Endometrial microvascular endothelial cells (primary cell): ENCODE measurements at regions not wholly inside any gene's neighbourhood (a gene's known extent, or its start where the extent isn't known, plus 50 kb on each side); places are given as distances from the start of the nearest gene placed in this dataset.
"Not testable (repeated sequence)": the region's sequence is repeated elsewhere in the genome, so short reads cannot be mapped to it uniquely, and the experiment has no call there.

Experiments
- in situ Hi-C: cut with HindIII; loops from 2 replicates; pipeline ENCODE4 v1.10.0; 2017; ENCODE audit warnings: low sequenced_read_pairs, low pct_unique_long_range_greater_than_20kb; ENCODE audit errors: inconsistent ontology term

DNA sequence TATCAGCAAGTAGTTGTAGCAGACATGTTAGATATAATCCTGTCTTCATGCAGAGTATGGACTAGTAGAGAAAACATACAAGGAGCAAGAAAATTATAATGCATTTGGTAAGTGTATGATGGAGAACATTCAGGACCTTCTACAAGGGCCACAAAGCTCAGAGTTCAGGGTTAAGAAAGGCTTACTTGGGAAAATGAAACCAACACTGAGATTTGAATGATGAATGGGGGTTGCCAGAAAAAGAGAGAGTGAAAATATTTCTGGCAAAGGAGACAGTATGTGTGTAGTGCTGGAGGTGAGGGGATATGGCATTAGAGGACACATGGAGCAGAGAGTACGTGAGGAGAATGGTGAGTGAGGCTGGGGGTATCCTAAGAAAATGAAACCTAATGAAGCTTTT lies 169.8 kb upstream of the STK32A start:
- in situ Hi-C loops: no loop called here

DNA sequence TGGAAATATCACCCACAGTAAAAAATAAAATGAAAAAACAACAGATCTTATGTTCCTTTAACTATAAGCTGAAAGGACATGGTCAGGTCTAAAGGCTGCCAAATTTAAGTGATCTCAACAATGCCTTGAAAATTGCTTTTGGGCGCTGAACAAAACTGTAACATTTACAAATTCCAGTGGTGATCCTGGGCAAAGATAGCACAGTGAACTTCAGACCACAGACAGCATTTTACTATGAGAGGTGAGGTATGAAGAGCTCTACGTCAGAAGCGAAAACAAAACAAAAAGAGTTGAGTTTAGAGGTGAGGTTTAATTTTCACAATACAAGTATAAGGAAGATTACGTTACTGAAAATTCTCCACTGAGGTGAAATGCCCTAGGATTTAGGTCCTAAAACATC lies 165.8 kb upstream of the STK32A start:
- in situ Hi-C loops: no loop called here

DNA sequence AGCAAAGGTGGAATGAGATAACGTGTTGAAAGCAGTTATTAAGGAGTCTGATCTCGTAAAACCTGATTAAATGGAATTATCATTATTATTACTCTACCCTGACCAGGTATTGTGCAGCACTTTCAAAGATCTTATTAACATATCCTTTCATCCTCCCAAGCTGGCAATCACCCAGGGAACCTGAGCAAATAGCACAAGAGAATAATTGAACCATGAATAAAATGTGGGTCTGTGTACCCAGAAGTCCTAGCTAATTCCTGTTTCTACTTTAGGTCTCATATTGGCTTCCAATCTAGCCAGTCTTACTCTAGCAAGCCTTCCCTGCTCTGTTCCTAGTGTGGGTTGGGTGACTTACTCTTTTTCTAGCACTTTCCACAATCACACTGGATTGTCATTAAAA lies 162.2 kb upstream of the STK32A start:
- in situ Hi-C loops: no loop called here

DNA sequence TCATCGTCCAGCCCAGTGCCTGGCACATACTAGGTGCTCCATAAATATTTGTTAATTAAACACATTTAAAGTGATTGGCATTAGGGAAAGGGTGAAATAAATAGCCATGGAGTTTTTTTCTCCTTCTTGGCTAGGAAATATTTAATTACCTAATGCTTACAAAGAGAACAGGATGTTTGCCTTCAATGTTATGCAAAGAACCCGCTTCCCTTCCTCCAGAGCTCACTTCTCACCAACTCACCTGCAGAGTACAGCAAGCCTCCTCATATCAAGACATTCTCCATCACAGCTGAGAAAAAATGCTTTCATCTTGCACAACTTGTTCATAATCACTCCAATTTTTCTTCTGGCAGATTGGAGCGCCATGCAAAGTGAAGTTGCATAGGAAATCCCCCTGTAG lies 161.7 kb upstream of the STK32A start:
- in situ Hi-C loops: no loop called here

DNA sequence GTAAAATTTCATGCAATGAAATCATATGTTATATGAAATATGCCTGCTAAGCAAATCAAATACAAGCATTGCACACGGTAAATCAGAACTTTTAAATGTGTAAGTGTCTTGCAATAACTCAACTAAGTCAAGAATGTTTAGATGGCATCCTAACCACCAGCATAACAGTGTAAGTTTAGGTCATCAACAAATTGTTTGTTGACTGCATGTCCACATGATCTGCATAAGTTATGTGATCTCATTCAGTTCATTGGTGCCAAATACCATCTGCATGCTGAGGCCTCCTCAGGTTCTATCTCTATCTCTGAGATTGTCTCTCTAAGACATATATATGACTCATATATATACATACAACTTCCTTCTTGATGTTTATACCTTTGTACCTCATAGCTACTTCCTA lies 159.6 kb upstream of the STK32A start:
- in situ Hi-C loops: no loop called here

DNA sequence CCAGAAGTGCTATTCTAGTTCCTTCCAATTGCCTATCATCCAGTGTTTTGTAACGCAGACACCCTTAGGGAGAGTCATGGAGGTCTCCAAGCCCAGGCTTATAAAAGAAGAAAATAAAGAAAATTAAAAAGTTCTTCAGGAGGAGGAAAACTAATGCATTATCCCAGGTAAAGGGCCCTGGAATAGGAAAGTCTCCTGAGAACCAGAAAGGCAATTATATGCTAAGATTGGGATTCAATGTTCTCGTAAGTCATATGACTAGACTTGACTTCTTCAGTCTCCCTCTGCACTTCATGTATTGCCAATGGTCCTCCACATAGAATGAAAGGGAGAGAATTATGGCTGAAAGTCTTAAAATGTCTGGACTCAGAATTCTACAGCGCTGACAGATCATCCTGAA lies 154.4 kb upstream of the STK32A start:
- in situ Hi-C loops: no loop called here

DNA sequence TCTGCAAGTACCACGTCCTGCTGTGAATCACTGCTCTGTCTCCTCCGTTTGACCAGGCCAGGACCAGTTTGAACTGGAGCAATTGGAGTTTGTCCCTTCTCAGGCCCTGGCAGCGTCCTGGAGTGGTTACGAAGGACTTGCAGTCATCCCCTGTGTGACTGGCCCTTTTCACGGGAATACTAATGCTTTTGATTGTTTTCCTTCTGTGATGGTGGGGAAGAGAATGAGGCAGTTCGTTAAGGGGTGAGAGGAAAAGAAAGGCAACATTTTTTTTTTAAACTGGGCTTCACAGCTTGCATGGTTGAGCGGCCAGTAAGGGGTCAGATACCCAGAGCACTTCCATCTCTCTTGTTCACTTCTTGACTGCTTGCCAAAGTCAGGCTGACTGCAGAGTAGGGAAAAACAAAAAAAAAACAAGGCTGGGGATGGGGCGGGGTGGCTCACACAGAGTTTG lies 153.5 kb upstream of the STK32A start:
- in situ Hi-C loops: no loop called here

DNA sequence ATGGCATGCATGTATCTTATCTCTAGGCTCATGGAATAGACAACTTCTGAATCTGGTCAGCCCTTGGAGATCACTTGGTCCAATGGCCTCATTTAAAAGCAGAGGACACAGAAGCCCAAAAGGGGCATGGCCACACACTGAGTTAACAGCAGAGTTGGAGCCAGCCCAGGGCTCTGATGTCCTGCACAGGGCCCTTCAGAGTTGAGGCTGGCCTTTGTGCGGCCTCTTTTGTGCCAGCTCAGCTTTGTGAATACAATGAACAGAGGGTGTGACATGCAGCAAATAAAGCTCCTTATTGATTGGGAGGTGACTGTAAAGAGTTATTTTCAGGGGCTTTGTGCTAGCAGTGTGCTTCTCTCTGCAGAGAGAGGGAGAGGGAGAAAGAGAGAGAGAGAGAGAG lies 150.1 kb upstream of the STK32A start:
- in situ Hi-C loops: no loop called here

DNA sequence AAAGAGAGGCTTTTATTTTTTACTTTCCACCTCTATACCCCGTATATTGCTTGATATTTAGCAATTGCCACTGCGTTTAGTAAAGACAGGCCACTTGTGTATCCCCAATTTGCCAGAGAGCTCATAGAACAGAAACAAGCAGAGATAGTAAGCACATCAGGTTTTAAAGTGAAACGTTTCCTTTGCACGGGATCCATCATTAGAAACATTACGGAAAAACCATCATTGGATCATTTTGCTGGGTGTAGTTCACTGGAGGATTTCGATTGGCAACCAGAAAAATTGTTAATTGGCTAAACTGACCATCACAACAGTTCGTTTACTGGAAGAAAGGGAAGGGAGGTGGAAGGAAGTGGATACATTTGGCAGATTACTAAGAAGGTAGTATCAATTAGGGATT lies 149.4 kb upstream of the STK32A start:
- in situ Hi-C loops: no loop called here

DNA sequence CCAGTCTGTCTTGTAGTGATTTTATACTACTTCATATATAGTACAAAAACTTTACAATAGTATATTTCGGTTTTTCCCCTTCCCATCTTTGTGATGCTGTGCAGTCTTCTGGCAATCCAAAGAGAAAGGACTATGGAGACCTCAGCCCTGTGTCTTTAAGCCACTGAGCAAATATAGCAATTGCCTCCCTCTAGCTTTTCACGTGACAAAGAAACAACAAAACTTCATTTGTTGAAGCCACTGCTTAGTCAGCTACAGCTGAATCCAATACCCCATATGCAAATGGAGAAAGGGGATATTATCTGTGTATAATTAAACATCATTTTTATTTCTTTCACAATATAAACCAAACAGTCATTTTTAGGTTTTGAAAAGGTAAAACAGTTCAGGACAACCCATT lies 142.8 kb upstream of the STK32A start:
- in situ Hi-C loops: no loop called here

DNA sequence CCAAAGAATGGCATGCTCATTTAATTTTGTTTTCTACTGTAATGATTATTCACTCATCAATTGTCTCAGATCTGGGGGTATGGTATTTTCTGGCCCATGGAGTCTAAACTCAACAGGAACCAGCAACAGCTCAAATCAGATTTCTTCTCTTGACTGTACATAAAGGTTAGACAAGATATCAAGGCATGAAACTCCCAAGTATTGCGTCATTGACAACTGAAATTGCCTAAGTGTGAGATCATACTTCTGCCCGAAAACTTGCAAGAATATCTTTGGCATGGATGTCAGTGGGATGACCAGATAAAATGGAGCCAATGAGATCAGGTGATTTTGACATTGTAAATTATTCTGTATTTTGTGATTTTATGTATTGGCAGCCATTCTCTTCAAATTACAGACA lies 141.7 kb upstream of the STK32A start:
- in situ Hi-C loops: no loop called here

DNA sequence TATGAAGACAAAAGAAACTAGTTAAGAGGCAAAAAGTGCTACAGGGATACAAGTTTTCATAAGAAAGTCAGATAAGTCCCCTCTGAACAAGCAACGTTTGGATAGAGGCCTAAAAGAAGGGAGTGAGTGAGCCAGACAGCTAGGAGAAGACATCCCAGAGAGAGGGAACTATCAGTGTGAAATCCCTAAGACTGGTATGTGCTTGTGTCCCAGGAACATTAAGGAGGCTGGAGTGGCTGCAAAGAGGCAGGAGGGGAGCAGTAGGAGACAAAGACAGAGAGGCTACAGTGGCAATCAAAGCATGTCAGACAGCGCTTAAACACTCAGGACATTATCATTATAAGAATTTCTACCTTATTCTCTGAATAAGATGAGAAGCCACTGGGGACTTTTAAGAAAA lies 139.1 kb upstream of the STK32A start:
- in situ Hi-C loops: no loop called here

DNA sequence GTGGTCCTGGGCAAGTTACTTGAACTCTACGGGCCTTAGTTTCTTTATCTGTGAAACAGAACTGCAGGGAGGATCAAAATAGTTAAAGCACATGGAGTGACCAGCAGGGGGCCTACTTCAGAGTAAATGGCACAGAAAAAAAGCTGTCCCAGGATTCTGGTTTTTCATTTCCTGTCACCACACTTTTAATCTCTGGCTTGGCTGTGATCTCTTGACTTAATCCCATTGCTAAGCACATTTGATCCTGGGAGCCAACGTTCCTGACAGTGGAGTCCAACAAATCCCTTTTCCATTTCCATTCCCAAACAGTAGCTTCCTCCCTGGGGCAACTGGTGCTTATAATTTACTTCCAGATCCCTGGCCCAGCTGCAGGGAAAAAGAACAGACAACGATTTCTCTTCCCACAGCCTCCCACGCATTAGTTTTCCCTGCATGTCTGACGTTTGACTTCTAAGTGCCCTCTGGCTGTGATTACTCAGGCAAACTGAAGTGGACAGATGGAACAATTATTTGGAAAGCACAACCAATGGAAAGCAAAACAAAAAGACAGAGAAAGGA lies 136.5 kb upstream of the STK32A start:
- in situ Hi-C loops: no loop called here

DNA sequence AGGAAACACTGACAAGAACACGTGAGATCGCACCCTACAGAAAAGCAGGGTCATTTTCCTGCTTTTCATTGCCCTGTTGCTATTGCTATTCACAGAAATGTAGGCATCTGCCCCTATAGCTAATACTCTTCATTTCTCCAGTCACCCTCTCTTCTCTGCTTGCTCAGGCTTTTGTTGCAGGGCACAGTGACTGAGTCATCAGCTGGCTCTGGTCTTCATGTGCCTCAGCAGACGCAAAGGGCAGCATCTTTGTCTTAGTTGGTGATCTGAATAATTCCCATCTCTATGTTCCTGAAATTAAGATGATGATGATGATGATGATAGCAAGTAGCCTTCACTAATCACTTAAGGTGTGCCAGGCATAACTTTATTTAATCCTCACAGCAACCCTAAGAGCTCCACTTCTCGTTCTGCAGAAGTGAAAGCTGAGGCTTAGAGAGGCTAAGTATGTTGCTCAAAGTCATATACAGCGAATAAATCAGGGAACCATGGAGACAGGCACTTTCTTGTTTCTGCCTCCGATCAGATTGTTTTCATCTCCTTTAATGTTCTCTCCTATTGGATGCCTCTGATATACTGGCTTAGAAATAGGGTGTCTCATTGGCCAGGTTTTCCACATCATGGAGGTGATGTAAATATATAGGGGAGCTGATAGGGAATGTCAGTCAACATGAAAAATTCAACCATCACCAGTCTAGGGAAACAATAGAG lies 133.0 kb upstream of the STK32A start:
- in situ Hi-C loops: loop anchor here (10.0 kb wide), 1 partner anchor 163 kb away; no protein-coding TSS in a partner anchor

DNA sequence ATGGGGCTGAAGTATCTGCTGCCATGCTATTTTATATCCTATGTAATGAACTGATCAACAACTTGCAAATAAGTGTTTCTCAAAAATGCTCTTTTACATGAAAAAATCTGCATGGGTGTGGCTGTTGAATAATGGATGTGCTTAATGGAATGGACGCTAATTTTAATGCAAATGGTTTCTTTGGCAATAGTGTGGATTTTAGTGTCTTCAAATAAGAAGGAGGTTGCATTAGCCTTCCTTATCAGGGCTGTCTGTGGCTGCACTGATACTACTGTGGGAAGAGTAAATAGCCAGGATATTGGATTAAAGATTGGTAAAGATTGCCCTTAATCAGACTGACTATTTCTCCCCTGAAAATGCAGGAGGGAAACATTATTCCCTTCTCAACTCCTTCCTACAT lies 121.9 kb upstream of the STK32A start:
- in situ Hi-C loops: no loop called here

DNA sequence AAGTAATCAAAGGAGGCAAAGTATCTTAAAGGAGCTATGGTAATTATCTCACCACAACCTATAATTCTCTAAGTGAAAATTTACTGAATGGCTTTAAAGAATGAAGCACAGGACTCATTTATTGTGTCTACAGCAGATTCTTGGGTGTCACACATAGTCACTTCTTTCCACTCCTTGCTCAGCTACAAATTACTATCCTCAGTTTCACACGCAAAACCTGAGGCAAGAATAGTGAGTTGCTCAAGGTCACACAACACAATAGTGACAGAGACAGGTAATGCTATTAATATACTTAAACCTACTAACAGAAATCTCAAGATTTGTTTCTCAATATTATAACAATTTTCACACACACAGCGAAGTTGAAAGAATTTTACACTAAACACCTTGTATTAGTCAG lies 120.9 kb upstream of the STK32A start:
- in situ Hi-C loops: no loop called here

DNA sequence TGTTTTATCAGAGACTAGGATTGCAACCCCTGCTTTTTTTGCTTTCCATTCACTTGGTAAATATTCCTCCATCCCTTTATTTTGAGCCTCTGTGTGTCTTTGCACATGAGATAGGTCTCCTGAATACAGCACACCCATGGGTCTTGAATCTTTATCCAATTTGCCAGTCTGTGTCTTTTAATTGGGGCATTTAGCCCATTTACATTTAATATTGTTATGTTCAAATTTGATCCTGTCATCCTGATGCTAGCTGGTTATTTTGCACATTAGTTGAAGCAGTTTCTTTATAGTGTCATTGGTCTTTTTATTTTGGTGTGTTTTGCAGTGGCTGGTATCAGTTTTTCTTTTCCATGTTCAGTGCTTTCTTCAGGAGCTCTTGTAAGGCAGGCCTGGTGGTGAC lies 95.1 kb upstream of the STK32A start:
- in situ Hi-C loops: not testable (repeated sequence)

DNA sequence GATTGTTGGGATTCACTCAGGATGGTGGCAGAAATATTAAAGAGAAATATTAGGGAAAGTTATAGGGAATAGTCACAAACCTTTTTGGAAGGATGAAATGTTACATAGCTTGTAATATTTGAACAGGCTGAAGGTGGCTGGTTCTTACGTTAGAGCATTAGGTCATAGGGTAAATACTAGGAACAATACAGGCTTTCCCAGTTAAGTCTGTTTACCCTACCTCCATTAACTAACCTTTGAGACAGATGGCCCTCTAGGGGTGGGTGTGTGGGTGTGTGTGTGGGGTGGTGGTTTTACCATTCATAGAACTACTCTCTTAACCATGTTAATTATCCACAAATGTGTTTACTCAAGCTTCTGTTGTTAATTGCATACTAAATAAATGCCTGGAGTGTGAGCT lies 94.3 kb upstream of the STK32A start:
- in situ Hi-C loops: no loop called here

DNA sequence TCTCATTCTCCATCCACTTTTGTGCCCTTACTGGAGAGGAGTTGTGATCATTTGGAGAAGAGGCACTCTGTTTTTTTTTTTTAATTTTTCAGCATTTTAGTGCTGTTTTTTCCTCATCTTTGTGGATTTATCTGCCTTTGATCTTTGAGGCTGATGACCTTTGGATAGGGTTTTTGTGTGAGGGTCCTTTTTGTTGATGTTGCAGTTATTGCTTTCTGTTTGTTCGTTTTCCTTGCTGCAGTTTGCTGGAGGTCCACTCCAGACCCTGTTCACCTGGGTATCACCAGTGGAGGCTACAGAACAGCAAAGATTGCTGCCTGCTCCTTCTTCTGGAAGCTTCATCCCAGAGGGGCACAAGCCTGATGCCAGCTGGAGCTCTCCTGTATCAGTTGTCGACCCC lies 93.2 kb upstream of the STK32A start:
- in situ Hi-C loops: not testable (repeated sequence)

DNA sequence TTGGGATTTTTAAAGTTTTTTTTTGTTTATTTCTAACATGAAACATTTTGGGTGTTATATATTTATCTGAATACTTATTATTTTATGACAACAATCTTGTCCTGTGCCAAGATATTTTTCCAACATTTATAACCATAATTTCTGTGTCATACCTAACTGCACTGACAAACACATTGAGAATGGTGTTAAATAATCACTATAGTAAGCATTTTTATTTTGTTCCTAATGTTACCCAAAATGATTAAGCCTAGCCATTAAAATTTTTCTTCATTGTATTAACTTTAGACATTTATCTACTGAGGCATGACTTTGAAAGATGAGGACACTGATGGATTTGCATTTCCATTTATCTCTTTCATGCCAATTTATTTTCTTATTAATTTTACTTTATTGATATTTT lies 91.6 kb upstream of the STK32A start:
- in situ Hi-C loops: no loop called here

DNA sequence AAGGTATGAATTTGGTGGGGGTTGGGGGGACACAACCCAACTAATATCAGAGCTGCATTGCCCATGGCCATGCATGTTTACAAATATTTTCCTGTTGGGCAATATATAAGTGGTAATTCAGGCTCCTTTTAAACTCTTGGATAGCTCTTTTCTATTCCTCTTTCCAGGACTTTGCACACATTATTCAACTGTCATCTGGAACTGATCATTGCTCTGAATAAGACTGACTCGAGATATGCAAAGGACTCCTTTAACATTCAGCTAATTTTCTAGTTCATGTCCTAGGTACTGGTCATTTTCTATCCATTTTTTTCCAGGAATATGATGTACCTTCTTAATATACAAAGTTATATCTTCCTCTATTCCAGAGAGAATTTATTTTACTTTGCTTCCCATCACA lies 89.5 kb upstream of the STK32A start:
- in situ Hi-C loops: no loop called here
